ENCODE measurements at regions not wholly inside any gene's neighbourhood (a gene's known extent, or its start where the extent isn't known, plus 50 kb on each side); places are given as distances from the start of the nearest gene placed in this dataset.

GRCh38 chr1:57536749-57537423 lies 113.0 kb upstream of the DAB1 start:
- Histone ChIP-seq H3K9ac (no peak overlapping the region), H2AFZ (ENCODE audit: low read depth) (no peak overlapping the region), H3K9me3 (no peaks in the 10 kb centered on the region), H3K36me3 (replicated peaks in 1 of 2; ENCODE audit: control insufficient read depth in 1 of 2, insufficient read depth in 2 of 2, low read length in 1 of 2) (no peaks in the 10 kb centered on the region), H3K4me1 (ENCODE audit: control insufficient read depth in 1 of 2, insufficient read depth in 2 of 2, low read depth in 1 of 2, low read length in 1 of 2) (no peaks in the 10 kb centered on the region), H3K79me2 (ENCODE audit: insufficient read depth) (no peaks in the 10 kb centered on the region), H3K4me2 (no peak overlapping the region), H3K4me3 (ENCODE audit: low read depth in 2 of 2, low read length in 1 of 2) (no peak overlapping the region), H3K27me3 (ENCODE audit: insufficient read depth) (no peaks in the 10 kb centered on the region), H3K27ac (ENCODE audit: low read depth in 2 of 2, low read length in 1 of 2) (no peak overlapping the region), H3F3A (replicated peaks; ENCODE audit: insufficient read depth) (no peaks in the 10 kb centered on the region), H4K20me1 (ENCODE audit: insufficient read depth) (no peaks in the 10 kb centered on the region), H3K9me2 (no peaks in the 10 kb centered on the region)
- 64% methylated on average over 5 of the region's 5 CpGs for WGBS (ENCODE audit: low lambda C conversion rate)
- no peak for DNase-seq
- TF ChIP-seq GABPA (IDR thresholded peaks at IDR 0.05; ENCODE audit: low read depth), result no peak
- TF ChIP-seq POLR2AphosphoS5 (IDR thresholded peaks at IDR 0.05; ENCODE audit: low read depth, low read length), result no peak
- TF ChIP-seq EP300 (IDR thresholded peaks at IDR 0.05; ENCODE audit: borderline replicate concordance in 1 of 2, low read depth in 1 of 2, low read length in 1 of 2), result no peak
- TF ChIP-seq FOSL2 (IDR thresholded peaks at IDR 0.05; ENCODE audit: borderline replicate concordance, low read depth), result no peak
- TF ChIP-seq ELF1 (IDR thresholded peaks at IDR 0.05), result no peak
- no peak for TF ChIP-seq MAX (IDR thresholded peaks at IDR 0.05; ENCODE audit: low read depth)
- TF ChIP-seq TCF12 (IDR thresholded peaks at IDR 0.05), result no peak
- TF ChIP-seq NFIC (IDR thresholded peaks at IDR 0.05; ENCODE audit: borderline replicate concordance), result no peak
- TF ChIP-seq FOXJ3 (CRISPR knock-in tag; IDR thresholded peaks at IDR 0.05), result no peak
- no peak for TF ChIP-seq SMC3 (IDR thresholded peaks at IDR 0.05; ENCODE audit: low read depth, low read length)
- no peak for TF ChIP-seq YY1 (IDR thresholded peaks at IDR 0.05; ENCODE audit: low read depth)
- TF ChIP-seq IRF3 (IDR thresholded peaks at IDR 0.05; ENCODE audit: low read depth, low read length), result no peak
- TF ChIP-seq NRF1 (IDR thresholded peaks at IDR 0.05; ENCODE audit: low read depth, low read length), result no peak
- no peak for TF ChIP-seq REST (IDR thresholded peaks at IDR 0.05; ENCODE audit: low read depth, low read length)
- no peak for TF ChIP-seq MXI1 (IDR thresholded peaks at IDR 0.05; ENCODE audit: low read depth, low read length)
- POLR2A ChIA-PET, result no interaction called here
- CTCF ChIA-PET, result interaction anchor here (0.8 kb wide), 1 partner anchor 20 kb away, joined by 3 read pairs; no protein-coding TSS in a partner anchor

All from SK-N-SH (cell line).